ENCODE measurements at regions not wholly inside any gene's neighbourhood (a gene's known extent, or its start where the extent isn't known, plus 50 kb on each side); places are given as distances from the start of the nearest gene placed in this dataset.

DNA sequence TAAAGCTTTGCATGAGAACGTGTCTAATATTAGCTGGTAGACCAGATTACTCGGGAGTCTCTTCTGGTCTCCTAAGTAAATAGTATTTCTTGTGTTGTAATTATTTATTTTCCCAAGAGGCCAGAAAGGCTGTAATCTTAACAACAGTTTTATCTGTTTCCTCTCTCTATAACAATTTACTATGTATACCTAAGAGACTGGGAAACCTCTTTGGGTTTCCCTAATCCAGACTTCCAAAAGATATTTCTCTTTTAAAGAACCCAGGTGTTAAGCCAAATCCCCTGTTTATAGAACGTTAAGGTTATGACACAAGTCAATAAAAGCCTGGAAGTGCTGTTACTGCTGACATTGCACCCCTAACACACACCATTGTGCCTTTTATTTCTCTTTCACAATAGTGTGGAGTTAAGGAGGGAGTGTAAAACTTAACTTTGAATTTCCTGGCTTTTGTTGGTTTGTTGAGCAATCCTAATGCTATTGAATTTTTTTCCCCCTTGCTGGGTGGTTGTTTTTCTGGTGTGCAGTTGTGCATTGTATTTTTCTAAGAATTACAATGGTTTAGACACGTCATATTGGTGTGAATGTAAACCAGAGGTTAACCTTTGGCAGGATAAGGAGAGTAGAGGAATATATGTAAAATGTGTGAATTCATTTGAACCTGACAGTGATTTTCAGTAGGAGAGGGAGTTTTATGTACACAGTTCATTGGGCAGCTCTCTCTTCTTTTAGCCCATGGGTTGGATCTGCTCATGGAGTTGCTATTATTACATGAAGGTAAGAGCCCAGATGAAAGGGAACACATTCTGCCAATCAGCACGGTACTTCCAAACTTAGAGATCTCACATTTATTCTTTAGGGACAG, 192.8 kb downstream of the MTX2 start:
- Mint-ChIP-seq H3K4me1 (ENCODE audit: unreplicated experiment) (peaks cover 30% of the 10 kb centered on the region), H3K27ac (ENCODE audit: unreplicated experiment) (peak overlapping the region; percentile 87), H3K4me3 (ENCODE audit: unreplicated experiment) (no peak overlapping the region), H3K27me3 (ENCODE audit: unreplicated experiment) (no peaks in the 10 kb centered on the region), H3K9me3 (ENCODE audit: unreplicated experiment) (no peaks in the 10 kb centered on the region), H3K36me3 (ENCODE audit: low read depth, unreplicated experiment) (no peaks in the 10 kb centered on the region)
- TF ChIP-seq, protein P1, sequence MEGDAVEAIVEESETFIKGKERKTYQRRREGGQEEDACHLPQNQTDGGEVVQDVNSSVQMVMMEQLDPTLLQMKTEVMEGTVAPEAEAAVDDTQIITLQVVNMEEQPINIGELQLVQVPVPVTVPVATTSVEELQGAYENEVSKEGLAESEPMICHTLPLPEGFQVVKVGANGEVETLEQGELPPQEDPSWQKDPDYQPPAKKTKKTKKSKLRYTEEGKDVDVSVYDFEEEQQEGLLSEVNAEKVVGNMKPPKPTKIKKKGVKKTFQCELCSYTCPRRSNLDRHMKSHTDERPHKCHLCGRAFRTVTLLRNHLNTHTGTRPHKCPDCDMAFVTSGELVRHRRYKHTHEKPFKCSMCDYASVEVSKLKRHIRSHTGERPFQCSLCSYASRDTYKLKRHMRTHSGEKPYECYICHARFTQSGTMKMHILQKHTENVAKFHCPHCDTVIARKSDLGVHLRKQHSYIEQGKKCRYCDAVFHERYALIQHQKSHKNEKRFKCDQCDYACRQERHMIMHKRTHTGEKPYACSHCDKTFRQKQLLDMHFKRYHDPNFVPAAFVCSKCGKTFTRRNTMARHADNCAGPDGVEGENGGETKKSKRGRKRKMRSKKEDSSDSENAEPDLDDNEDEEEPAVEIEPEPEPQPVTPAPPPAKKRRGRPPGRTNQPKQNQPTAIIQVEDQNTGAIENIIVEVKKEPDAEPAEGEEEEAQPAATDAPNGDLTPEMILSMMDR (IDR thresholded peaks at IDR 0.05; ENCODE audit: unreplicated experiment), result no peak
- DNase-seq (ENCODE audit: low spot score), result no peak

DNA sequence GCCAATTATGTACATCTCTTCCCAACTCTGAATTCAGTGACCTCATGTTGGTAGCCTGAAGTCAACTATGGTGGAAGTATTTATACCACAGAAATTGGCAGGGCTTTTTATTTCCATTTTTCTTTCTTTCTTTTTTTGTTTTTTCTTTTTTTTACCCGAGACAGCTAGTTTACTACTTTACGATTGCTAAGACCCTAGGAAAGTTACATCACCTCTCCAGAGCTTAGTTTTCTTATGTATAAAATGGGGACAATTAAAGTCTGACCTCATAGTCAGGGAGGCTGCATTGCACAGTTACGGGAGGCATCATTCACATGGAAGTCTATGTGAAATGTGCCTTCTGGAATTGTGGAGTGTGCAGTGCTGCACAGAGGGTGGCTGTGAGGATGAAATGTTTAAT, 194.3 kb downstream of the MTX2 start:
- Mint-ChIP-seq H3K9me3 (ENCODE audit: unreplicated experiment) (no peaks in the 10 kb centered on the region), H3K27me3 (ENCODE audit: unreplicated experiment) (no peaks in the 10 kb centered on the region), H3K4me1 (ENCODE audit: unreplicated experiment) (peaks cover 26% of the 10 kb centered on the region), H3K4me3 (ENCODE audit: unreplicated experiment) (no peak overlapping the region), H3K27ac (ENCODE audit: unreplicated experiment) (no peak overlapping the region), H3K36me3 (ENCODE audit: low read depth, unreplicated experiment) (no peaks in the 10 kb centered on the region)
- TF ChIP-seq, protein P1 (IDR thresholded peaks at IDR 0.05; ENCODE audit: unreplicated experiment), result no peak
- no peak for DNase-seq (ENCODE audit: low spot score)

DNA sequence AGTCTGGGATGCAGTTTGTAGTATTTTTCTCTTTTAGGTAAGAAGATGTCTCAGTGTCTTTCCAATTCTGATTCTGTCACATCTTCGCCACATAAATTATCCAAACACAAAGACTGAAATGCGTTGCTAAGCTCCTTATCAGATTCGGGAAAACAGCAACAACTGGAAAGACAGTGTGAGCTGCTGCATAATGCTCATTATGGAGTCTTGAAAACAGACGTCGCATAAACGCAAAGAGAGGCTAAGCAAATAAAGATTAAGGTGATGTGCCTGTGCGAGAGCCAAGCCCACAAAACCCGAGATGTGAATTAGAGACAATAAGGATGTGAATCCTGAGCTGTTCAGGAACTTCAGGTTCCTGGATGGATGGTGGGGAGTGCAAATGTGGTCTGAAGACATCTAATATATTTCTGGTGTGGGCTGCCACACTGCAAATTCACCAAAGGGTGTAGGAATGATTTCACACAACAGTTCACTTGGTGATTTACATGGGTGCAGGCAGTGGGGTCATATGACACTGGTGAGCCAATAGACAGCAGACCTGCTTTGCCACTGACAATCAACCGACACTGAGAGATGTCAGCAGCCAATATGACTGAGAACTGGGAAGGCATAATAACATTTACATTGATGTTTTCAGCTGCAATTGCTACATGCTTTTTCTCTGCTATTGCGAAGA, 195.8 kb downstream of the MTX2 start:
- Mint-ChIP-seq H3K36me3 (ENCODE audit: low read depth, unreplicated experiment) (no peaks in the 10 kb centered on the region), H3K27me3 (ENCODE audit: unreplicated experiment) (no peaks in the 10 kb centered on the region), H3K4me1 (ENCODE audit: unreplicated experiment) (peaks cover 21% of the 10 kb centered on the region), H3K27ac (ENCODE audit: unreplicated experiment) (no peak overlapping the region), H3K4me3 (ENCODE audit: unreplicated experiment) (no peak overlapping the region), H3K9me3 (ENCODE audit: unreplicated experiment) (no peaks in the 10 kb centered on the region)
- TF ChIP-seq, protein P1 (IDR thresholded peaks at IDR 0.05; ENCODE audit: unreplicated experiment), result no peak
- no peak for DNase-seq (ENCODE audit: low spot score)

DNA sequence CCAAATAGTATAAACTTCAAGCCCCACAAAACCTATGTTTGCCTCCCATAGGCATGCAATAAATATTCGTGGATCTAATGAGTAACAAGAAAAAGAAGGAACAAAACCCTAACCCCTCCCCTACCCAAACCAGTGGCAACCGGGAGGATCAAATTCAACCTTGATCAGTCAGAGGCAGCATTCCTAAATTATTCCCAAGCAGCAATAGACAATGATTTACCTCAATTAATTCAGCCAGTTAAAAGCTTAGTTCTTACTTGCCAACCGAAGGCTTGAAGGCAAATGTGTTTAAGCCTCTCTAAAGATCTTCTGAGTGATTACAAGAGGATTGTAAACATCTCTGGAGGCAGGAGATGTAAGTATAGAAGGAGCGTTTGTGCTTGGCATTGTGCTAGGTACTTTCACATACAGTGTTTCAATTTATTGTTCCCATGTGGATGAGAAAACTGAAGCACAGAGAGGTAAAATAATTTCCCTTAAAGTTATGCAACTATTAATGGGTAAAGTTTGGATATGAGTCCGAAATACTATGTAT, 197.7 kb downstream of the MTX2 start:
- Mint-ChIP-seq H3K36me3 (ENCODE audit: low read depth, unreplicated experiment) (no peaks in the 10 kb centered on the region), H3K27me3 (ENCODE audit: unreplicated experiment) (no peaks in the 10 kb centered on the region), H3K4me3 (ENCODE audit: unreplicated experiment) (no peak overlapping the region), H3K27ac (ENCODE audit: unreplicated experiment) (no peak overlapping the region), H3K4me1 (ENCODE audit: unreplicated experiment) (peaks cover 25% of the 10 kb centered on the region), H3K9me3 (ENCODE audit: unreplicated experiment) (no peaks in the 10 kb centered on the region)
- DNase-seq (ENCODE audit: low spot score), result no peak
- TF ChIP-seq, protein P1 (IDR thresholded peaks at IDR 0.05; ENCODE audit: unreplicated experiment), result no peak

DNA sequence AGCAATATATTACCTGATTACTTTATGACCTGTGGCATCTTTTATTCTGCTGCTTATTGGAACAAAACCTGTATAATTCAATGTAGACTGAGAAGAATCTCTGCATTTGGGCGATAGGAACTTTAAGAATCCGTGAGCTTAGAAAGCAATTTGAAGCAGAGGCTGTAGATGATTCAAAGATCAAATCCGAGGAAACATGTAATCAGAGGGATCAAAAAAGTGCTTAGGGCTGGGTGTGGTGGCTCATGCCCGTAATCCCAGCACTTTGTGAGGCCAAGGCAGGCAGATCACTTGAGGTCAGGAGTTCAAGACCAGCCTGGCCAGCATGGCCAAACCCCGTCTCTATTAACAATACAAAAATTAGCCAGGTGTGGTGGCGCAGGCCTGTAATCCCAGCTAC, 198.4 kb downstream of the MTX2 start:
- Mint-ChIP-seq H3K36me3 (ENCODE audit: low read depth, unreplicated experiment) (no peaks in the 10 kb centered on the region), H3K4me3 (ENCODE audit: unreplicated experiment) (no peak overlapping the region), H3K4me1 (ENCODE audit: unreplicated experiment) (peaks cover 25% of the 10 kb centered on the region), H3K27ac (ENCODE audit: unreplicated experiment) (no peak overlapping the region), H3K27me3 (ENCODE audit: unreplicated experiment) (peaks cover 1% of the 10 kb centered on the region), H3K9me3 (ENCODE audit: unreplicated experiment) (no peaks in the 10 kb centered on the region)
- TF ChIP-seq, protein P1 (IDR thresholded peaks at IDR 0.05; ENCODE audit: unreplicated experiment), result no peak
- no peak for DNase-seq (ENCODE audit: low spot score)
